HEK293T (cell line): ENCODE measurements at regions not wholly inside any gene's neighbourhood (a gene's known extent, or its start where the extent isn't known, plus 50 kb on each side); places are given as distances from the start of the nearest gene placed in this dataset.

Experiments
- SP1 ChIP-seq: fragments of 450-650 bp; IDR thresholded peaks from 2 replicates; pipeline ENCODE4 v1.6.1; 2017
- SUZ12 ChIP-seq: fragments of 450-650 bp; IDR thresholded peaks from 2 replicates; pipeline ENCODE4 v1.6.1; 2016; ENCODE audit warnings: mild to moderate bottlenecking

DNA sequence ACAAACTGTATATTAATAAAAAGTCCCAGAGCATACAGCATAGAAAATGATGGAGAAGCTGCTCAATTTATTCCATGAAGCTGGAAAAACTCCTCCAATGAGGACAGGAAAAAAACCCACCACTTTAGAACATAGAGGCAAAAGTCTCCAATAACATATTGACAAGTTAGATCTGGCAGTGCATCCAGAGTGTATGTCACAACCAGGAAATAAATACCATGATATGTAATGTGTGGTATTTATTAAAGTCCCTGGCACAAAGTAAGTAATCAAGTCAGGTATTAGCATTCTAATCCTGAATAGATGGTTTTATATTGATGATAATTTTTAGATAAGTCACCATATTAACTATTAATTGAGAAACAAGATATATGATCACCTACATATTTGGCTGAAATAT, 427.3 kb upstream of the HS6ST1 start:
- TF ChIP-seq SP1 (no peak), SUZ12 (no peak)
